ENCODE measurements at regions not wholly inside any gene's neighbourhood (a gene's known extent, or its start where the extent isn't known, plus 50 kb on each side); places are given as distances from the start of the nearest gene placed in this dataset.

DNA sequence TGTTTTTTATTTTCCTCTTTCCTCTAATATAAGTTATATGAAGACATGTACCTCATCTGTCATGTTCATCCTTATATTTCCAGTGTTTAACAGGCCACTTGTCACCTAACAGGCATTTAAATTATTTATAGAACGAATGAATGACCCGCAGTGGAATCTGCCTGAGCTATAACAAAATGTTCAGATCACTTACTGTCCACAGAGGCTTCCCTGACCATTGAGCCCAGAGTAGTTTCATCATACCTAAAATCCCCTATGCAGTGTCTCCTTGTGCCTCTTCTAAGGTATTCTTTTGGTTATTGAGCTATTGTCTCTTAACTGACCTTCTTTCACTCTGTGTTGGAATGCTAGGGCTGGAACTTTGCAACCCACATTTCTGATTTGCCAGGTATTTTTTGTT is 748.5 kb downstream of the NTRK3 start:
- Mint-ChIP-seq H3K27ac (no peak overlapping the region), H3K4me3 (no peak overlapping the region), H3K9me3 (peaks cover 4% of the 10 kb centered on the region), H3K36me3 (no peaks in the 10 kb centered on the region), H3K4me1 (no peaks in the 10 kb centered on the region)
- ATAC-seq (no peak), DNase-seq (ENCODE audit: low spot score in 2 of 2) (no peak)

DNA sequence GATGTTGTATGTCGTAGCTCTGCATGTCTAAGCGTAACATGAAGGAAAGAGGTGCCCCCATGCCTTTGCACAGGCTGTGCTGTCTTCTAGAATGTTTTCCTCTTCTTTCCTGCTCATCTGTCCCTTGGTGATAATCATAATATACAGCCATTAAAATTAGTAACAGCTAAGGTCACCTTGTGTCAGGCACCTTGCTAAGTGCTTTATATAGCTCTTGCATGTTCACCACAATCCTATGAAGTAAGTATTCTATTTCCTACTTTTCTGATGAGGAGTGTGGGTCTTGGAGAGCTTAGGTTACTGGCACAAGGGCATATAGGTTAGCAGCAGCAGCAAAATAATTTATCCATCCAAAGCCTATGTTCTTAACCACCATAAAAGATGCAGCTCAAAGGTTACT is 754.4 kb downstream of the NTRK3 start:
- Mint-ChIP-seq H3K4me1 (no peaks in the 10 kb centered on the region), H3K36me3 (no peaks in the 10 kb centered on the region), H3K27ac (no peak overlapping the region), H3K9me3 (no peaks in the 10 kb centered on the region), H3K4me3 (no peak overlapping the region)
- DNase-seq (ENCODE audit: low spot score in 2 of 2) = no peak
- no peak for ATAC-seq

DNA sequence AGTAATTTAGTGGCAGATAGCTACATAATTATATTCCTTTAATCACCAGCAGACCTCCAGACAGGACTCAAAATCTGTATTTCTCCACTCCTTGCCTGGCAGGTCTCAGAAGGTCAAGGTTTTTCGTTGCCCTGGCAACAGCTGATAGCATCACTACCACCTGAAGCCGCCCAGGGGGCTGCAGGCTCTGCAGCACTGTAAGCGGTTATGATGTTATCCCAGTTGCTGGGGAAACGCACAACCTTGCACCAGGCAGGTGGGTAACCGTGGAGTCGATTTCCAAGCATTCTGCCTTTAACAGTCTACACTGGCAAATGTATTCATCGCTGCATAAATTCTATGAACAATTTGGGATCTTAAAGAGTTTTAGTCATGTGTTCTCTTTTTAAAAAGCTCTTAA is 756.3 kb downstream of the NTRK3 start:
- Mint-ChIP-seq H3K9me3 (peaks cover 4% of the 10 kb centered on the region), H3K4me1 (no peaks in the 10 kb centered on the region), H3K36me3 (no peaks in the 10 kb centered on the region), H3K27ac (no peak overlapping the region), H3K4me3 (no peak overlapping the region)
- ATAC-seq (no peak), DNase-seq (ENCODE audit: low spot score in 2 of 2) (no peak)

DNA sequence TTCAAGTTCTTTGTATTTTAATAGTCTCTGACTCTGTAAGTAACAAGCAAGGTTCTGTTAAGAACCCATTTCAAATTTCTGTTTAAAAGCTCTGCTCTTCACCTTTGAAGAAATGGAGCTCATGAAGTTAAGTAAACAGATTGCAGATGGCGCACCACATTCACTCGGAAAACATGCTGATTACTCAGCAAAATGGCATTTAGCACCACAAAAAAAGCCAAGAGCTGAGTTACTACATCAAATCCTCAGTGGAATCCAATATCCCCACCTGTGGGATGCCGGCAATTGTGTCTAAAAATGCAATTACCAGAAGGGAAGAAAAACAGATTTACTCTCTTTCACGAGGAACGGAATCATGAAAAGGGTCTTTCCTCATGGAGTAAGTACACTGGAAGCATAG is 758.0 kb downstream of the NTRK3 start:
- DNase-seq (ENCODE audit: low spot score in 2 of 2) = no peak

DNA sequence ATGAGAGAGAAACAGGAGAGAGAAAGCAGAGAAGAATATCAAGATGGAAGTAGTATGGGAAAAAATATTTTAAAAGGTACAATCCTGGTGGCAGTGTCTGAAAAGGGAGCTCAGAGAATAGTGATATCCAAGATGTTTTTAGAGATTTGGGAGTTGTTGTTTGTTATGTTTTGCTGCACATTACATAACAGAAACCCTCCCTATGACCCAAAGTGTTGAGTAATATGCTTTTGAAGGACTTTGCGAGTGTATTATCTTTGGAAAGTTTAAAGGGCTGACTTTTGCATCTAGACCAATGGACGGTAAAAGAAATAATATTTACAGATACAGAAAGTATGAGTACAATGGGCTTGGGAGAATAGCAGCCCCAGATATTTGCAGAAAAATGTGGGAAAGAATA is 759.7 kb downstream of the NTRK3 start:
- no peak for DNase-seq (ENCODE audit: low spot score in 2 of 2)
- H3K27ac Mint-ChIP-seq = no peak overlapping the region
- no peaks in the 10 kb centered on the region for H3K36me3 Mint-ChIP-seq
- H3K4me1 Mint-ChIP-seq = no peaks in the 10 kb centered on the region
- H3K9me3 Mint-ChIP-seq = peaks cover 5% of the 10 kb centered on the region
- no peak overlapping the region for H3K4me3 Mint-ChIP-seq
- no peak for ATAC-seq

More for the DNA sequence above, 758.0 kb downstream of the NTRK3 start:
- Mint-ChIP-seq H3K9me3 (peaks cover 5% of the 10 kb centered on the region), H3K36me3 (no peaks in the 10 kb centered on the region), H3K27ac (no peak overlapping the region), H3K4me1 (no peaks in the 10 kb centered on the region), H3K4me3 (no peak overlapping the region)
- no peak for ATAC-seq

DNA sequence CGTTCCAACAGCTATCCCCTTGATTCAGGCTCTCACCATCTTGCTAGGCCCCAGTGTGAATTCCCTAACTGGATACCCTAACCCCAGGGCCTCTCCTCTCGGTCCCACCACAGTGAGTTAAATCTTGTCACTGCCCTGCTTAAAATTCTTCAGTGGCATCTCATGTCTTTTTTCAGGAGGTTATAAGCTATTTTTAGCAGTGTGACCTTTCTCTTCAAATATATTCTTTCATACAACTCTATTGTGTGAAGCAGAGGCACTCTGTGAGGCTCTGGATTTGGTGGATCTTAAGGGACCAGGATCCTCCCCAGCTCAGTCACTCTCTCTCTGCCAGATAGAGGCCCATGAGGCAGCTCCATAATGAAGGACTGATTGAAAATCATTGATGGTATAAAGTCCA is 760.4 kb downstream of the NTRK3 start:
- no peak overlapping the region for H3K27ac Mint-ChIP-seq
- H3K4me3 Mint-ChIP-seq = no peak overlapping the region
- DNase-seq (ENCODE audit: low spot score in 2 of 2) (no peak), ATAC-seq (no peak)
- no peaks in the 10 kb centered on the region for H3K36me3 Mint-ChIP-seq
- H3K4me1 Mint-ChIP-seq = no peaks in the 10 kb centered on the region
- H3K9me3 Mint-ChIP-seq = peaks cover 5% of the 10 kb centered on the region

DNA sequence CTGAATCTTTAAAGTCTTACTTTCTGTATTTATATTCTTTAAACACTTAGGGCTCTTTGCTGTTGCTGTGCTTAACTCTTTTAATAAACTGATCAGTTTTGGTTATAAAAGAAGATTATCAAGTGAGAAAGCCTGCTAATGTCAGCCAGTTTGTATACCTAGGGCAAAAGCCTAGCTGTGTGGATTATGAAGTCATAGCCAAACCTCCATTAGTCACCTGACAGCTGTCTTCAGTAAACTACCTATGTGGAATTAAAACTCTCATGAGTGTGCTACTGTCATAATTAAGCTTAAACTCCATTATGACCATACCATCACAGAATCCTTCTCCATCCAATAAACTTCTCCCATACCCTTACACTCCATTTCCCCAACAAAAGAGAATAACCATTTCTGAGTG is 762.7 kb downstream of the NTRK3 start:
- Mint-ChIP-seq H3K9me3 (peaks cover 5% of the 10 kb centered on the region), H3K4me3 (no peak overlapping the region), H3K4me1 (no peaks in the 10 kb centered on the region), H3K36me3 (no peaks in the 10 kb centered on the region), H3K27ac (no peak overlapping the region)
- ATAC-seq (no peak), DNase-seq (ENCODE audit: low spot score in 2 of 2) (no peak)

DNA sequence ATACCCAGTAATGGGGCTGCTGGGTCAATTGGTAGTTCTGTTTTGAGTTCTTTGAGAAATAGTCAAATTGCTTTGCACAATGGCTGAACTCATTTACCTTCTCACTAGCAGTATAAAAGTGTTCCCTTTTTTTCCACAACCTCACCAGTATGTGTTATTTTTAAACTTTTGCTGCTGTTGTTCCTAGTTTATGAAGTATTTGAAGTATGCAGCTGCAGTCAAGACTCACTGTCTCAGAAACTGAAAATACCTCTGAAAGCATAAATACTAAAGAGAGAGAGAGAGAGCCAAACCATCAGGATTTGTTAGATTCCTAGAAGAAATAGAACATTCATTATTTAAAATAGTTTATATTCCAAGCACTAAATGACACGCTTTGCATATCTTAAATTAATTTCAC is 764.2 kb downstream of the NTRK3 start:
- DNase-seq (ENCODE audit: low spot score in 2 of 2) (no peak), ATAC-seq (no peak)
- no peak overlapping the region for H3K27ac Mint-ChIP-seq
- no peaks in the 10 kb centered on the region for H3K36me3 Mint-ChIP-seq
- no peaks in the 10 kb centered on the region for H3K4me1 Mint-ChIP-seq
- no peak overlapping the region for H3K4me3 Mint-ChIP-seq
- H3K9me3 Mint-ChIP-seq = peaks cover 5% of the 10 kb centered on the region

DNA sequence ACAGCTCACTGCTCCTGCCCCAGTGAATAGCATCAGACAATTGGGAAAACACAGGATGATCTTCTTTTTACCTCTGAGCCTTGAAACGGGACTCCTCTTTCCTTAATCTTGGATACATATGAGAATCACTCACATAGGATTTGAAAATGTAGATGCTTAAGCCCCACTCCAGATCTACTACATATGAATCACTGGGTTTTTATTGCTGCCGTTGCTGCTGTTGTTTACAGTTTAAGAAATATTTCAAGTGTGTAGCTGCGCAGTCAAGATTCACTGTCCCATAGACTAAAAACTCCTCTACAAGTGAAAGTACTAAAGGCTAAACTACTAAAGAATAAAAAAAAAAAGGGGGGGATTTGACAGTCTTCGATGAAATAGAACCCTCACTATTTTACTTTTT is 765.9 kb downstream of the NTRK3 start:
- ATAC-seq = no peak
- Mint-ChIP-seq H3K36me3 (no peaks in the 10 kb centered on the region), H3K4me1 (no peaks in the 10 kb centered on the region), H3K27ac (no peak overlapping the region), H3K4me3 (no peak overlapping the region), H3K9me3 (peaks cover 5% of the 10 kb centered on the region)
- DNase-seq (ENCODE audit: low spot score in 2 of 2) = no peak

DNA sequence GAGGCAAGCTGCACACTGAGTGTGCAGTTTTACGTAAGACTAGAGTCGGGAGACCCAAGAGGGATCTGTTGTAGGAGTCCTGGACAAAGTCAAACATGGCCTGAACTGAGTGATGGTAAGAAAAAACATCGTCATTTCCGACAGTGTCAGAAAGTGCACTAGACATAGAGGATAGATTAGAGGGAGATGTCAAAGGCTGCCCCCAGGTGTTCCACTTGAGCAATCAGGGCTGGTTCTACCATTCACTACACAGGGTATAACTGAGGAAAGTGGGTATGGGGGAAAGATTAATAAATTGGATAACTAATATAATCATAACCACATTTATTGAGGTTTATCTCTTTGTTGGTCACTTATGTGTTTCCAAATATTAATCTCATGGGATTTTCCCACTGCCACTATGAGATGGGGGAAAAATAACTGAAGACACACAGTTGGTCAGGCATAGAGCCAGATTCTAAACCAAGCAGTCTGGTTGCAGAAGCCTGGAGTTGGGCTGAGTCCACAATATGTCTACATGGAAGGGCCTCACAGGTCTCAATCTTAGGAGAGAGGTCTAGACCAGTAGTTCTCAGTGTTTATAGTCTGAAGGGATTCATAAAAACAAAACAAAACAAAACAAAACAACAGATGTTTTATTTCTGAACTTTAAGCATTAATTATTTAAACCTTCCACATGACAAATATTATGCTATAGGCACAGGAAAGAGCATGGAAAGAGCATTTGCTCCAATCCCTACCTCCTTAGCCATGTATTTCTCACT is 766.5 kb downstream of the NTRK3 start:
- no peak overlapping the region for H3K27ac Mint-ChIP-seq
- no peaks in the 10 kb centered on the region for H3K9me3 Mint-ChIP-seq
- ATAC-seq (no peak), DNase-seq (ENCODE audit: low spot score in 2 of 2) (no peak)
- no peaks in the 10 kb centered on the region for H3K4me1 Mint-ChIP-seq
- no peaks in the 10 kb centered on the region for H3K36me3 Mint-ChIP-seq
- no peak overlapping the region for H3K4me3 Mint-ChIP-seq

DNA sequence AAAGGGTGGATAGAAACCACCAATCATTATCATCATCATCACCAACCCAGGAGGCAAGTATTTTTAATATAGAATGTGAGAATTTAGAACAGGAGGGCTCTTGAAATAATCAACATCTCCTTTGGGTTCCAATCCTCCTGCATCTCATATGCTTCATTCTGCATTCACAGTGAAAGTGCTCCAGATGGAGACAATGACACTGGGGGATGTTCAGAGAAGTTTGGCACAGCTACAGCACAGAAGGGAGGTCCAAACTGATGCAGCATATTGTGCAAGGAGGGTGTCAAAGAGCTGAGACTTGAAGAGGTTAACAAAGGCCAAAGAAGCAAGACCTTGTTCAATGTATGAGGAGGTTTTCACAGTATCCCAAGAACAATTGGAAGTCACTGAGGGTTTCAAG is 767.1 kb downstream of the NTRK3 start:
- no peak overlapping the region for H3K4me3 Mint-ChIP-seq
- H3K27ac Mint-ChIP-seq = no peak overlapping the region
- no peaks in the 10 kb centered on the region for H3K9me3 Mint-ChIP-seq
- no peak for ATAC-seq
- H3K4me1 Mint-ChIP-seq = no peaks in the 10 kb centered on the region
- H3K36me3 Mint-ChIP-seq = no peaks in the 10 kb centered on the region
- DNase-seq (ENCODE audit: low spot score in 2 of 2) = no peak

DNA sequence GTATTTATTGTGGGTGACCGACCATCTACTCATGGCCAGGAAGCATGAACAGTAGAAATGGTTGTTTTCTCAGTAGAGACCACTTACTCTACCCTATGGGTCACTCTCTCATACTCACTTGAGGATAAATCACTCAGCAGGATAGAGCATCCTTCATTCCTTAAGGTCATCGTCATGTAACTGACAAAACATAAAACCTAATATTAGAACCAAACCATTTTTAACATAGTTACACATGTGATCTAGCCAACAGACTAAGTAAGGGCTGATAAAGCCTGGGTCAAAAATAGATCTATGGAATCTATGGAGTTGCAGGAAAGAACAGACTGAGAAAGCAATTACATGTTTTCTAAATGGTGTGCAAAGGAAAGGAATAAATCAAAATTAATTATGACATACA is 769.1 kb downstream of the NTRK3 start:
- ATAC-seq (no peak), DNase-seq (ENCODE audit: low spot score in 2 of 2) (no peak)
- Mint-ChIP-seq H3K4me3 (no peak overlapping the region), H3K9me3 (no peaks in the 10 kb centered on the region), H3K4me1 (no peaks in the 10 kb centered on the region), H3K36me3 (no peaks in the 10 kb centered on the region), H3K27ac (no peak overlapping the region)

DNA sequence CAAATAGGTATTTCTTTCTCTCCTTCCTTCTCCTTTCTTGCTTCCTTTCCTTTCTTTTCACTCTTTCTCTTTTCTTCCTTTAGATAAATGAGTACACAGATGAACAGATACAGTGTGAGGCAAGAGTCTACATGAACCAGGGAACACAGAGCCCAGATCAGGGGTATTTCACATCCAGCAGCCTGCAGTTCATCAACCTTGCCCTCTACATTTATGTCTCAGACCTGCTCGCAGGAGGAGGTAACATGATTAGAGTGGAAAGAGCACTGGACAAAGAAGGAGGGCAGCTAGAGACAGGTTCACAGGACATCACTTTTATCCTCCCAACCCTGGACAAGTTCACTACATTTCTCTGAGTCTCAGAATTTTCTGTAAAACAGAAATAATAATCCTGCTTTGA is 773.1 kb downstream of the NTRK3 start:
- H3K4me1 Mint-ChIP-seq = no peaks in the 10 kb centered on the region
- no peak for DNase-seq (ENCODE audit: low spot score in 2 of 2)
- H3K4me3 Mint-ChIP-seq = no peak overlapping the region
- H3K36me3 Mint-ChIP-seq = no peaks in the 10 kb centered on the region
- ATAC-seq = no peak
- H3K9me3 Mint-ChIP-seq = no peaks in the 10 kb centered on the region
- no peak overlapping the region for H3K27ac Mint-ChIP-seq

DNA sequence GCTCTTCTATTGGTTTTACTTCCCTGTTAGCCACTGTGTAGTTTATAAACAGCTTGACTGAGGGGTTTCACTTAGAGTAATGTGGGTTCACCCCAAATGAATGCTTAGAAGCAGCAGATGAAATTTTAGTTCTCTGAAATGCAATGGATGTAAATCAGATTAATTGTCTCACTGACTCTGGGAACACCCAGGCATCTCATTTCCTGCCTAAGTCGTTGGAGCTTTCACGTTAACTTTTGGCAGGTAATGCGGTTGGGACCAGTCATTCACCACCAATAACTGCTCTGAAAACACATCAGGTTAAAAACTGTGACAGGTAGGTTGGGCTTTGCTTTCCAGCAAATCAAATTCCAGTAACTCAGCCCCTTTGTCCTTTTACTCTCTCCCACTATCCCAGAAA is 775.4 kb downstream of the NTRK3 start:
- no peak overlapping the region for H3K4me3 Mint-ChIP-seq

DNA sequence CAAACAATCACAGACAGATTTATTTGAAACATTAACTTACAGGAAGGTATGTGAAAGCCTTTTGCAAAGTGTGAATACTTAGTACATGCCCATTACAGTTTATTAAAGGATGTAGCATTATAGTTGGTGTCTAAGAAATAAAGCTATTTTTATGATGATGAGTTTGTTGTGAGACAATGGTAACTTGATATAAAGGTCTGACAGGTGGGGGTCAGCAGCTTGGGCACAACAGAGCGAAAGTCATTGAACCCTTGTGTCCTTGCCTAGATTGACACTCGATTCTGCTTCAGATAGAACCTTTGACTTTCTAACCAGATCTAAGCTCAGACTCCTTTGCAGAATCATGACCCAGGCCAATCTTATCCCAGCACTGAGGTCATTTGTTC is 777.9 kb downstream of the NTRK3 start:
- Mint-ChIP-seq H3K4me3 (no peak overlapping the region), H3K27ac (no peak overlapping the region), H3K9me3 (peaks cover 4% of the 10 kb centered on the region), H3K4me1 (no peaks in the 10 kb centered on the region), H3K36me3 (no peaks in the 10 kb centered on the region)
- DNase-seq (ENCODE audit: low spot score in 2 of 2) (no peak), ATAC-seq (no peak)

More for the DNA sequence above, 775.4 kb downstream of the NTRK3 start:
- Mint-ChIP-seq H3K27ac (no peak overlapping the region), H3K9me3 (peaks cover 4% of the 10 kb centered on the region), H3K4me1 (no peaks in the 10 kb centered on the region), H3K36me3 (no peaks in the 10 kb centered on the region)
- DNase-seq (ENCODE audit: low spot score in 2 of 2) = no peak
- no peak for ATAC-seq

DNA sequence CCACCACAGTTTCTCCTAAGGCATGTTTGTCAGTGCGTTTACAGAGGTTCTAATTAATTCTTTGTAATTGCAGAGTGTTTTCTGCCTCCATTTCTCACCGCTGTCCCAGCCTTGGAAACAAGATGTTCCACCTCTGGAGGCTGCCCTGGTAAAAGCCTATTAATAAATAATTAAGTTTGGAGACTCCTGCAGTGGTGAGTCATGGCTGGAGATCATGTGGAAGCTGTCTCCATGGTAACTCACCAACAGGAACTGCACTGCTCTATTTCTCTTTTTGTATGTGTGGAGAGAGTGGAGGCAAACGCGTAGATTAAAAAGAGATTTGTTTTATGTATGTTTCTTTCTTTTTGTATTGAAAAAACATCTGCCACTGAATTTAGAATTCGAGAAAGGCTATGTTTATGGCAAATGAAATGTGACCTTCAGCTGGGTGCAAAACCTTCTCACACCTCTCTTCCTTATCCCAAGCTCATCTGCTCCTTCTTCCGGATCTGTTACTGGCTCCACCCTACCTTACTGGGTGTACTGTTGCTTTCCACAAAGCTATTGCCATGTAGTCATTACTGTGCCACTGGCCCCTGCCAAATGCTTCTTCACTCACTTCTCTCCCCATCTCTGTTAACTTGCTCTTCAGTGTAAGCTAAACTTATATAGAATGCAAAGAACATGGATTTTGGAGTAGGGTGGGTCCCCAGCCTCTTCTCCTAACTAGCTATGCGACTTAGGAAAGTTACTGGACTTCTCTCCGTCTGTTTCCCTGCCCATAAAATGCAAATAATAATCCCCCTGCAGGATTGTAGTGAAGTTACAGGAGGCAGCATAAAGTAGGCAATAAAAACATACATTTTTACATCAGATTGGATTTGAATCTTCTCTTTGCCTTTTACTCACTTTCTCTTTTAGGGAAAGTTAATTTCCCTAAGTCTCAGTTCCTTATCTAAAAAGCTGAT is 778.5 kb downstream of the NTRK3 start:
- ATAC-seq (no peak), DNase-seq (ENCODE audit: low spot score in 2 of 2) (no peak)
- H3K36me3 Mint-ChIP-seq = no peaks in the 10 kb centered on the region
- peaks cover 4% of the 10 kb centered on the region for H3K9me3 Mint-ChIP-seq
- H3K4me3 Mint-ChIP-seq = no peak overlapping the region
- no peak overlapping the region for H3K27ac Mint-ChIP-seq
- no peaks in the 10 kb centered on the region for H3K4me1 Mint-ChIP-seq
